GM04504 (cell line): ENCODE measurements at regions not wholly inside any gene's neighbourhood (a gene's known extent, or its start where the extent isn't known, plus 50 kb on each side); places are given as distances from the start of the nearest gene placed in this dataset.

Experiments
- DNase-seq: peaks from one replicate; pipeline ENCODE4 v3.0.0-alpha.2; 2012; ENCODE audit warnings: low read depth

- no peak for DNase-seq
Measured at GRCh38 chrX:30161043-30161442, 54.3 kb upstream of the MAGEB2 start.
